GM12873 (cell line): ENCODE measurements at regions not wholly inside any gene's neighbourhood (a gene's known extent, or its start where the extent isn't known, plus 50 kb on each side); places are given as distances from the start of the nearest gene placed in this dataset.

ENCODE experiments used
- CTCF ChIP-seq: IDR thresholded peaks from 2 replicates; pipeline ENCODE4 v1.5.1; 2012; ENCODE audit warnings: low read depth, mild to moderate bottlenecking, moderate library complexity, low read length, control low read depth; ENCODE audit not compliant: insufficient read depth; ENCODE audit errors: missing control alignments

DNA sequence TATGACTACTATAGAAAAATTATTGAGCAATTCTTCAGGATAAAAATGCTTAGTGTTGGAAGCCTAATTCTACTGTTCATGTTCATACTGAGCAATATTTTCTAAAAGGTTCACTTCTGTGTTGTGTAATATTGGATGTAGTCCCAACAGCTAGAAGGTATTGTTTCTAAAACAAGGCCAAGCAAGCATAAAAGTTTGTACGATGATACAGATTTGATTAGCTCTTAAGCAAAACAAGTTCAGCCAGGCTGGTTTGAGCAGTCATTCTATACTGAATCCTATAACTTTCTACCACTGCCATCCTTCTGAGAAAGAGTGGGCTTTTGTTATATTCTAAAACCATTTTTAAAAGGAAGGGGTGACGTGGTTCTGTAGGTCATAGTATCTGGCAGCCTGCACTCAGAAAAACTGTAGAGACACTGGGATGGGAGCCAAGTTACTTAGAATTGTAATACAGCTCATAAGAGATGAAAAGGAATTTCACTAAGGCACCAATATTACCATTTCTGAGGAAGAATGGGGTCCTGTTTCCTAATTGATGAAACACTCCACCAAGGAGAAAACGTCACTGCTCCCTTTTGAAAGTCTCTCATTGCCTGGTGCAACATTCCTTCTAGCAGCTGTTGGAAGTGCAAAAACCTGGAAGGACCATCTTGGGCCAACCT lies 275.0 kb upstream of the DACH1 start:
- no peak for TF ChIP-seq CTCF

- no peak for TF ChIP-seq CTCF
Observed at GRCh38 chr13:72139192-72139591, 272.2 kb upstream of the DACH1 start.

GRCh38 chr13:72132075-72132474 lies 265.1 kb upstream of the DACH1 start:
- no peak for TF ChIP-seq CTCF

DNA sequence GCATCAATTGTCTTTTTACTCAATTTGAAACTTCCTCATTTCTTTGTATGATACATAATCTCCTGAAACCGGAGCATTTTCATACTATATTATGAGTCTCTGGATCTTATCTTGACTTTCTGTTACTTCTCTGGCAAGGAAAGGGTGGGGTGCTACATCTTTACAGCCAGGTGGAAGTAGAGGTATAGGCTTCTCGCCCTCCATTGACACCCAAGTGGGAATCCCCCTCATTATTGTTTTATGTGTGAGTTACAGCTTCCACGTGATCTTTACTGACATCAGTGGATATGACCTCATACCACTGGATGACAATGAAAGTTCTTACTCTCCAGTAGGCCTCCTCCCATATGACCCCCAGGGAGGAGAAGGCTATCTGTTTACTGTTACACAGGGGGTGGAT lies 262.1 kb upstream of the DACH1 start:
- TF ChIP-seq CTCF = no peak

- no peak for TF ChIP-seq CTCF
Observed at GRCh38 chr13:72127031-72127430, 260.0 kb upstream of the DACH1 start.

- TF ChIP-seq CTCF = no peak
Observed at GRCh38 chr13:72126424-72126823, 259.4 kb upstream of the DACH1 start.

GRCh38 chr13:72125561-72125960 lies 258.6 kb upstream of the DACH1 start:
- TF ChIP-seq CTCF = no peak
